ENCODE measurements at regions not wholly inside any gene's neighbourhood (a gene's known extent, or its start where the extent isn't known, plus 50 kb on each side); places are given as distances from the start of the nearest gene placed in this dataset.

GRCh38 chr11:28448186-28448585, 340.0 kb downstream of the METTL15 start:
- H3K4me3 ChIP-seq (replicated peaks; ENCODE audit: insufficient read depth, low read length): no peak overlapping the region
- H3K27ac ChIP-seq (replicated peaks): no peak overlapping the region
- no peaks in the 10 kb centered on the region for H3K27me3 ChIP-seq (ENCODE audit: insufficient read depth, poor library complexity, severe bottlenecking)
- DNase-seq (ENCODE audit: low read depth in 1 of 2, low spot score in 1 of 2): no peak
- TF ChIP-seq CTCF (IDR thresholded peaks at IDR 0.05; ENCODE audit: insufficient read depth, low read length) (no peak), POLR2AphosphoS5 (IDR thresholded peaks at IDR 0.05; ENCODE audit: low read depth) (no peak), REST (IDR thresholded peaks at IDR 0.05; ENCODE audit: insufficient replicate concordance, low read depth) (no peak), GABPA (IDR thresholded peaks at IDR 0.05; ENCODE audit: low read depth) (no peak), SPI1 (IDR thresholded peaks at IDR 0.05; ENCODE audit: borderline replicate concordance, low read depth) (no peak)

GRCh38 chr11:28447226-28447625, 339.0 kb downstream of the METTL15 start:
- no peak overlapping the region for H3K27ac ChIP-seq (replicated peaks)
- no peaks in the 10 kb centered on the region for H3K27me3 ChIP-seq (ENCODE audit: insufficient read depth, poor library complexity, severe bottlenecking)
- TF ChIP-seq SPI1 (IDR thresholded peaks at IDR 0.05; ENCODE audit: borderline replicate concordance, low read depth): no peak
- TF ChIP-seq REST (IDR thresholded peaks at IDR 0.05; ENCODE audit: insufficient replicate concordance, low read depth): no peak
- no peak for TF ChIP-seq GABPA (IDR thresholded peaks at IDR 0.05; ENCODE audit: low read depth)
- no peak for DNase-seq (ENCODE audit: low read depth in 1 of 2, low spot score in 1 of 2)
- H3K4me3 ChIP-seq (replicated peaks; ENCODE audit: insufficient read depth, low read length): no peak overlapping the region

- H3K27ac ChIP-seq (replicated peaks): no peak overlapping the region
- no peak for TF ChIP-seq POLR2AphosphoS5 (IDR thresholded peaks at IDR 0.05; ENCODE audit: low read depth)
- TF ChIP-seq SPI1 (IDR thresholded peaks at IDR 0.05; ENCODE audit: borderline replicate concordance, low read depth): no peak
- TF ChIP-seq REST (IDR thresholded peaks at IDR 0.05; ENCODE audit: insufficient replicate concordance, low read depth): no peak
- no peak for TF ChIP-seq GABPA (IDR thresholded peaks at IDR 0.05; ENCODE audit: low read depth)
- TF ChIP-seq CTCF (IDR thresholded peaks at IDR 0.05; ENCODE audit: insufficient read depth, low read length): no peak
- no peaks in the 10 kb centered on the region for H3K27me3 ChIP-seq (ENCODE audit: insufficient read depth, poor library complexity, severe bottlenecking)
- no peak overlapping the region for H3K4me3 ChIP-seq (replicated peaks; ENCODE audit: insufficient read depth, low read length)
- DNase-seq (ENCODE audit: low read depth in 1 of 2, low spot score in 1 of 2): no peak
Observed at GRCh38 chr11:28442131-28442530, 333.9 kb downstream of the METTL15 start.

- no peaks in the 10 kb centered on the region for H3K27me3 ChIP-seq (ENCODE audit: insufficient read depth, poor library complexity, severe bottlenecking)
- no peak for DNase-seq (ENCODE audit: low read depth in 1 of 2, low spot score in 1 of 2)
- H3K4me3 ChIP-seq (replicated peaks; ENCODE audit: insufficient read depth, low read length): no peak overlapping the region
- H3K27ac ChIP-seq (replicated peaks): no peak overlapping the region
- TF ChIP-seq POLR2AphosphoS5 (IDR thresholded peaks at IDR 0.05; ENCODE audit: low read depth): no peak
- TF ChIP-seq GABPA (IDR thresholded peaks at IDR 0.05; ENCODE audit: low read depth): no peak
- no peak for TF ChIP-seq REST (IDR thresholded peaks at IDR 0.05; ENCODE audit: insufficient replicate concordance, low read depth)
- no peak for TF ChIP-seq CTCF (IDR thresholded peaks at IDR 0.05; ENCODE audit: insufficient read depth, low read length)
- TF ChIP-seq SPI1 (IDR thresholded peaks at IDR 0.05; ENCODE audit: borderline replicate concordance, low read depth): no peak
Observed at GRCh38 chr11:28439403-28439802, 331.2 kb downstream of the METTL15 start.

Data from HL-60 (cell line).